ENCODE measurements at regions not wholly inside any gene's neighbourhood (a gene's known extent, or its start where the extent isn't known, plus 50 kb on each side); places are given as distances from the start of the nearest gene placed in this dataset.
"Not testable (repeated sequence)": the region's sequence is repeated elsewhere in the genome, so short reads cannot be mapped to it uniquely, and the experiment has no call there.

- in situ Hi-C loops (cut with HindIII; ENCODE audit: low sequenced_read_pairs) = no loop called here
These were observed 273.0 kb upstream of the PLET1 start for GRCh38 chr11:112533682-112534081.

DNA sequence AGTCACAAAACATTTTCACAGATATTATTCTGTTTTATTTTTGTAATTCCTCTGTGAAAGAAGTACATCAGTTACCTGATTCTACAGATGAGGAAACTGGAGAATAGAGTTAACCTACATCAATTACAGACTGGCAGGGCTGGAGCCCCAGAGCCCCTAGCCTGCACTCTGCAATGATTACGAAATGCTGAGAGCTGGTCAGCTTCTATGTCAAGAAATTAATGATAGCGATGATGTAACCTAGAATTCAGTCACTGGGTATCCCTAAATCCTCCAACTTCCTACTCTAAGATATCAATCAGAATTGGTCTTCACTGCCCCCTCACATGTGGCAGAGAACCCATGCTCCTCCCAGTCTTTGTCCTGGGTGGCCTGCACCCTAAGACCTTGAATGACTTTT, 273.5 kb upstream of the PLET1 start:
- in situ Hi-C loops (cut with HindIII; ENCODE audit: low sequenced_read_pairs) = no loop called here

DNA sequence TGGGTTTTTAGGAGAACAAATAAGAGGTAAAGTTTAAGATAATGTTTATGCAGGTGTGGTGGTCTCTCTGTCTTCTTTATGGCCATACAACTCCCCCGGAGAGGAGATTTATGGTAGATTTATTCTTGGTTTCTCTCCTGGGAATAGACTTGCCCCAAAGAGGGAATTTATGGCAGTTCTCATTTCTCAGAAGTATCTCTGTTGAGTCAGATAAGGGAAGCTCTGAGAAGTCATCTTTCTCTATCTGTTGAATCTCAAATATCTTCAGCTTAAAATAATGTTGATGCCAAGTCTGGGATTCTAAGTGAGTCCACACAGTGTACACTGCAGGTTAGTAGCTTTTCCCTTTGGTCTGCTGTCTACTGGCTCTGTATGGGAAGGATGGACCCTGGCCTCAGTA, 276.4 kb upstream of the PLET1 start:
- in situ Hi-C loops (cut with HindIII; ENCODE audit: low sequenced_read_pairs) = no loop called here

- in situ Hi-C loops (cut with HindIII; ENCODE audit: low sequenced_read_pairs) = no loop called here
These were observed 277.2 kb upstream of the PLET1 start for GRCh38 chr11:112537846-112538330.

DNA sequence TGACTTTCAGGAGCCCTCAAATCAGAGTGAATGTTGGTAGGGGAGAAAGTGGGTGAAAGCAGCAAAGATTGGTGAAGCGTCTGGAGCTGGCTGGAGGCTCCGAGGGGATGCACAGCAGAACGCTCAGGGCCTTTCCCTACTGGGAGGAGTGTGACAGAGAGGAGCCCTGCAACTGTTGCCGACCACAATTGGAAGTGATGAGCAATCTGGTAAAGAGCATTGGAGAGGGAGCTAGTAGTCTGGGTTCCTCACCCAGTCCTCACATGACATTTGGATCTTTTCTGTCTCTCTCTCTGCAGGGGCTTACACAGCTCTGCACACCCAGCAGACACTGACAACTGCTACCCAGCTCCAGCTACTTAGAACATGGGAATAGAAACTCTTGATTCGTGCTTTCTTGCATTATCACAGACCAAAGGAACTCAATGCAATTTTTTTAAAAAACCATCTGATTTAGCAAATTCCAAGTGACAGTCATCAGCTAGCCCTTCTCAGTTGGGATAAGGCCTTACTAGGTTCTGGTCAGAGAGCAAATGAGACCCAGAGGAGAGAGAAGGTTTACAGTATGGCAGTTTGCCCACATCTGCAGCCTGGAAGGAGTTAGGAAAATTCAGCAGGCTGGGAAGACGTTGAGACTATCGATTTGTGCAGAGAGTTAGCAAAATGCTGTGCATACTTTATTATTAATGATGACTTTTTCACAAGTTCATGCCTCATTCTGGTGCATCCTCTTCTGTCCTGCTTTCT, 278.0 kb upstream of the PLET1 start:
- in situ Hi-C loops (cut with HindIII; ENCODE audit: low sequenced_read_pairs) = no loop called here

DNA sequence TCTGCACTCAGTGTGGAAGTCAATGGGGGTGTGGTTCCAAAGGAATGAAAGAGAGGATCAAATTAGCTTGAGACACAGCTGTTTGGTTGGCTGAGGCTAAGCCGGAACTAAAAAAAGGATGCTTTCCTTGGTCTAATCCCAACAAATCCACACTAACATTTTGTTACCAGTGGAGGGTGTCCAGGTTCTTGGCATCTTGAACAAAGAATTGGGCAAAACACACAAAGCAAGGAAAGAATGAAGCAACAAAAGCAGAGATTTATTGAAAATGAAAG, 278.6 kb upstream of the PLET1 start:
- in situ Hi-C loops (cut with HindIII; ENCODE audit: low sequenced_read_pairs) = not testable (repeated sequence)

- in situ Hi-C loops (cut with HindIII; ENCODE audit: low sequenced_read_pairs) = no loop called here
These were observed 279.1 kb upstream of the PLET1 start for GRCh38 chr11:112539741-112540140.

DNA sequence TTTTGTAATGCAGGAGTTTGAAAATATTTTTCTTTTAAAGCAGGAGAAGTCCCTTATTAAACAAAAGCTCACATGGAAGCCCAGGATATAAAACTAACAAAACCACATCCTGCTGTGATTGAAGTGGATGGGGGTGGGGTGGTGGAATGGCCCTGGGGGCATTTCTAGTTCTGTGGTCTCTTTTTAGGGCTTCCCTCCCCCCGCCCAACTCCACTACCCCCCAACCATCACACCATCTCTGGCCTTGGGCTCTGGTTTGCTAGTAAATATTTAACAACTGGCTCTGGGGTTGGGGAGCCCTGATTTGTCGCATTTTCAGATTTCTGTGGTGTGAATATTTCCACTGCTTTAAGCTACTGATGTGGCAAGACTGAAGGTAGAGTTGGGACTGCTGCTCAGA, 279.6 kb upstream of the PLET1 start:
- in situ Hi-C loops (cut with HindIII; ENCODE audit: low sequenced_read_pairs) = no loop called here

DNA sequence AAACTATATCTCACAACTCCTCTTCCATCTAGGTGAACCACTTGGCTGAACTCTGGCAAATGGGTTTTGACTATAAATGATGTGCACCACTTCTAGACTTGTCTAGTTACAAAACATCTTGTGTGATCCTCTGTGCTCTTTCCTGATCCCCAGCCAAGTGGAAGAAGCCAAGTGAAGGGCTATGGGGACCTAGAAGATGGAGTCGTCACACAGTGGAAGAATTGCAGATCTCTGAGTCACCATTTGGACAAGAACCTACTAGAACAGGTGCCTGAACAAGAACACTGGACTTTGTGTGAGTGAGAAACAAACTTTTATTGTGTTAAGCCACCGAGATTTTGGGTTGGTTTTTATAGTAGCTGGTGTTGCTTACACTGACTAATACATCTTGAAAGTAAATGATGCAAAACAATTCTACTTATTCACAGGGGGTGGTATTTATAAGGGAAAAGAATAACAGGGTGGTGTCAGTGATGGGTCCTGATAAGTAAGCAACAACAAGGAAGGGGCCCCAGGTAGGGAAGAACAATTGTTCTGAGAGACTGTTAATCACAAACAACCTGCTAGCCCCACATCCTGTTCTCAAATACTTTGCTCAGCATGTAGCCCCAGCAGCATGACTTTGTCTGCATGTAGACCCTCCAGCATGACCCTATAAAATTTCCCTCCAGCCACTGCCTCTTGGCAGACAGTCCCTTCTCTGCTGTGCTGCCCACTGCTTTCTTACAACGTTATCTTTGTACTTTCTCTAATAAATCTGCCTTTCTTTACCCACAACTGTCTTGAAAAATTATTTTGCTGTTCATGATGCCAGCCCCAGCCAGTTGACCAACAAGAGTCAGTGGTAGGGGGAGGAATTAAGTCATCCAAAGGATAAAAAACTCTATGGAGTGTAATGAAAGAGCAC, 280.7 kb upstream of the PLET1 start:
- in situ Hi-C loops (cut with HindIII; ENCODE audit: low sequenced_read_pairs) = no loop called here

GRCh38 chr11:112542479-112542878, 281.8 kb upstream of the PLET1 start:
- in situ Hi-C loops (cut with HindIII; ENCODE audit: low sequenced_read_pairs) = no loop called here

DNA sequence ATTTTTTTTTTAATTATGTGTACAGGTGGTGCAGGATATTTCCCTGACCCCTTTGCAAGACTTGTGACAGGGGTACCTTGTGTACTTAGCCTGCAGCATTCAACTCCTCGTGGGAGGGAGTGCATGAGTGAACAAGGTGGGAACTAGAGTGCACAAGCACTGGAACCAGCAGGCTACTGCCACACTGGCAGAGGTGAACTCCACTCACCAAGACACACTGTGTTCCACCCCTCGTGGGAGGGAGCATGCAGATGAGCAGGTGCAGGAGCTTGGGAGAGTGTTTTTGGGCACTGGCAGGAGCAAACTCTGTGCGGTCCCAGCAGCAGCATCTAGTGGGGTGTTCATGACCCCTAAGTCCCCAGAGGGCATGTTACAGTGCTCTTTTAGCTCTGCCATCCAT, 282.7 kb upstream of the PLET1 start:
- in situ Hi-C loops (cut with HindIII; ENCODE audit: low sequenced_read_pairs) = no loop called here

DNA sequence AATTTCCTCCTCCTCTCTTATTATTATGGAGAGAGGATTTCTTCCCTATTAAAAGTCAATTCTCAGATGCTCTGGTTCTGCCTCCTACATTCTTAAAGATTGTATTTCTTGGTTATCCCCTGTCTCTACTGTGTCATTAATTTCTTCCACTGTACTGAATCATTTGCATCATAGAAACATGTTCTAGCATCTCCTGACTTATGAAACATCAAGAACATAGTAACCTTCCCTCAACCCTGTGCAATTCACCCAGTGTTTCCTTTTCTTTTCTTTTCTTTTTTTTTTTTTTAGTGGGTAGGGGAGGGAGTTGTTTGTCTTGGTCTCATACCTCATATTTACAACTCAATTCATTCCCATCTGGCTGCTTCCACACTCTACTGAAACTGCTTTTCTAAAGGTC, 288.0 kb upstream of the PLET1 start:
- in situ Hi-C loops (cut with HindIII; ENCODE audit: low sequenced_read_pairs) = no loop called here

DNA sequence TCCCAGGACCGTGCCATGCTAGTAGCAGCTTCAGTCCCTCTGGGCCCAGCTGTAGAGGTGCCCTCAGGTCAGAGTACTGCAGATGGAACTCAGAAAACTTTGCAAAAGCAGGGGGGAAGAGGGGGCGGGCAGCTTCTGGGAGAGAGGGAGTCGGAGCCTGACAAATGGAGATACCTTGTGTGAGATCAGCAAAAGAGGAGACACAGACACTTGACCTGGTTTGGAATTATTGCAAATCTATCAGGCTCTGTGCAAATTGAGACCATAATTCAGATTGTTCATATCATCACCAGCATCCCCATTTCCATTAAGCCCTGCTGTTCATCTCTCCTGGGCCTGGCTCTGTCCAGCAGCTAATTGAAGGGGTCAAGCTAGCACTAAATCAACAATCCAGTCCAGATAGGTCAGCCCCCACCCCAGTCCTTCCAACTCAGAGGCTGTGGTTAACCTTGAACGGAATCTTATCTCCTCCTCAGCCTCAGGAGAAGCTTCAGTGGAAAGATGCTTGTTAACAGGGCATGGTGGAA, 292.6 kb upstream of the PLET1 start:
- in situ Hi-C loops (cut with HindIII; ENCODE audit: low sequenced_read_pairs) = no loop called here

GRCh38 chr11:112554586-112554985, 293.9 kb upstream of the PLET1 start:
- in situ Hi-C loops (cut with HindIII; ENCODE audit: low sequenced_read_pairs) = no loop called here

DNA sequence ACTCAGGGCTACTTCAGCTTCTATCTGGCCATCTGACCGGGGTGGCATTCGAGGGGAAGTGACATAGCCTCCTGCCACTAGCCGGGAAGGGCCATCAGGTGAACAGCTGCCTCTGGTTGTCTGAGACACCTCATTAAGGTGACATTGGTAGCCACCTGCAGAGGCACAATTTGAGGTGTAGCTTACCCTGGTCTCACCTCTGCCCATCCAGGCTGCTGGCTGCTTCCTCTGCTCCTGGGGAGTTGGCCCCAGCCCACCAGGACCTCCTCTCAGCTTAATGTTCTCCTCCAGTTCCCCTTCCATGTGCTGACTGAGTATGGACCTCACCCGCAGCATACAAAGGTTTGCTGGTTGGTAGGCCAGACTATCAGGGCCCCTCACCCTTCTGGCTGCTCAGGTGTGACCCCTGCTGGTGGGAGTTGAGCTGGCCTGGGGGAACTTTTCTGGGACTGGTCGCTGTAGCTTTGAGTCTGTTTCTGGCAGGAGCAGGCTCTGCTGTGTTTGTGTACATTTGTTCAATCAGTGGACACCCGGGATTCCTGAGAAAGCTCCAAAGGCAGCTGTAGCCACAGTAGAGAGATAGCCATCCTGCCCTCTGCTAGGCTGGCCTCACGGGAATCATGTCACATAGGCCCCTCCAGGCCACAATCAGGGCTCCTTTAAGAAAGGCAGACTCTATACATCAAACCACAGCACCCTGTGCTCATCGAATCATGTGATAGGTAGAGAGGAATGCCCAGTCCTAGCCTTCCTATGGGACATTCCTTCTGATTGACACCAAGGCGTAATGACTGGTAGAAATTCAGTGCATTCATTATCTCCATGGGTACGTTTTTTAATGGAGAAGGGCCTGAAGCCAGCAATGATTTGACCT, 295.1 kb upstream of the PLET1 start:
- in situ Hi-C loops (cut with HindIII; ENCODE audit: low sequenced_read_pairs) = no loop called here

- in situ Hi-C loops (cut with HindIII; ENCODE audit: low sequenced_read_pairs) = no loop called here
These were observed 298.0 kb upstream of the PLET1 start for GRCh38 chr11:112558691-112559090.

DNA sequence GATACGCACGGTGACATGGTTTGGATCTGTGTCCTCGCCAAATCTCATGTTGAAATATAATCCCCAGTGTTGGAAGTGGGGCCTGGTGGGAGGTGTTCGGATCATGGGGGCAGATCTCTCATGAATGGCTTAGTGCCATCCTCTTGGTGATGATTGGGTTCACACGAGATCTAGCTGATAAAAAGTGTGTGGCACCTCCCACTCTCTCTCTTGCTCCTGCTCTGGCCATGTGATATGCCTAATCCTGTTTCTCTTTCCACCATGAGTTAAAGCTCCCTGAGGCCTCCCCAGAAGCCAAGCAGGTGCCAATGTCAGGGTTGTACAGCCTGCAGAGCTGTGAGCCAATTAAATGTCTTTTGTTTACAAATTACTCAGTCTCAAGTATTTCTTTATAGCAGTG, 303.1 kb upstream of the PLET1 start:
- in situ Hi-C loops (cut with HindIII; ENCODE audit: low sequenced_read_pairs) = no loop called here

- in situ Hi-C loops (cut with HindIII; ENCODE audit: low sequenced_read_pairs) = no loop called here
These were observed 303.7 kb upstream of the PLET1 start for GRCh38 chr11:112564228-112564955.

DNA sequence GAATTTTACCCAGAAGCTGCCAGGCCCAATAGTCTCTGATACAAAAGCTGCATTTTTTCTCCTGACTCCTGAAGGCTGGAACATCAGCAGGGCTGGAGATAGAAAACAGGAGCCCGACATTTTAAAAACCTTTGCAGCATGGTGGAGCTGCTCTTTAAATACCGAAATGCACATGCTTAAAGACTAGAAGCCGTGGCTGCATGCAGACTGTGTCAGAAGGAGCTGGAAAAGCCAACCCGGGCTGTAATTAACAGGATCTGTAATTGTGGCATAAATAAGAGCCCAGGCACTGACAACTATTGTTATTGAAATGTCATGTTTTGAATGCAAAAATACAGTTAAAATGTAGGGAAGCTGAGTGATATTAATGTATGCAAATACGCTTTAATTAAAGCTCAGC, 304.9 kb upstream of the PLET1 start:
- in situ Hi-C loops (cut with HindIII; ENCODE audit: low sequenced_read_pairs) = no loop called here

DNA sequence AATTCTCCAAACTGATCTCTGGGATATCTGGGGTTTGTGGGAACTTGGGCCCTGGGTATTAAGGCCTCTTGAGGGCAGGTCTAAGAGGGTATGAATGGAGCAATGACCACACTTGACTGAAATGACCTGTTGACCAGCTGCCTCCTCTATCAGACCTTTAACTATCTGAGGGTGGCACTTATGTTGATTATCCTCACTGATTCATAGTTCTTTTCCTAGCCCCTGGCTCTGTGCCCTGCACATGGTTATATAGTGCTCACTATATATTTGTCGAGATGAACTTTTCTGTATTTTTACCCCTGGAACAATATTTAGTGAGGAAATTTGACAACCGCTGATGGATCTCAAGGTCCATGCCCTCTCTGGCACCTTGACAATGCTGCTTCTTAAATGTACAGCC, 305.5 kb upstream of the PLET1 start:
- in situ Hi-C loops (cut with HindIII; ENCODE audit: low sequenced_read_pairs) = no loop called here

Data from DLD1 (cell line).